Middle frontal gyrus (tissue), 1 donor: ENCODE measurements at regions not wholly inside any gene's neighbourhood (a gene's known extent, or its start where the extent isn't known, plus 50 kb on each side); places are given as distances from the start of the nearest gene placed in this dataset.

ENCODE experiments used
- DNase-seq: peaks from one replicate; pipeline ENCODE4 v3.0.0-alpha.2; 2015; ENCODE audit warnings: low spot score; ENCODE audit errors: extremely low spot score

- DNase-seq: no peak
Observed at GRCh38 chr5:168176251-168176650, 115.2 kb upstream of the WWC1 start.

GRCh38 chr5:168176941-168177340 lies 114.5 kb upstream of the WWC1 start:
- no peak for DNase-seq

- DNase-seq: no peak
Observed at GRCh38 chr5:168177831-168178450, 113.5 kb upstream of the WWC1 start.

- DNase-seq: no peak
Observed at GRCh38 chr5:168179192-168179593, 112.3 kb upstream of the WWC1 start.

- no peak for DNase-seq
Observed at GRCh38 chr5:168182269-168182668, 109.2 kb upstream of the WWC1 start.

GRCh38 chr5:168184103-168184502 lies 107.3 kb upstream of the WWC1 start:
- DNase-seq: no peak

- no peak for DNase-seq
Observed at GRCh38 chr5:168186289-168187074, 105.0 kb upstream of the WWC1 start.

GRCh38 chr5:168187614-168188013 lies 103.8 kb upstream of the WWC1 start:
- DNase-seq: no peak

- no peak for DNase-seq
Observed at GRCh38 chr5:168188182-168188581, 103.3 kb upstream of the WWC1 start.

- no peak for DNase-seq
Observed at GRCh38 chr5:168192120-168192519, 99.3 kb upstream of the WWC1 start.

- DNase-seq: no peak
Observed at GRCh38 chr5:168193493-168194250, 97.8 kb upstream of the WWC1 start.

- DNase-seq: no peak
Observed at GRCh38 chr5:168195110-168195509, 96.3 kb upstream of the WWC1 start.

GRCh38 chr5:168198359-168198758 lies 93.1 kb upstream of the WWC1 start:
- no peak for DNase-seq

GRCh38 chr5:168202996-168203395 lies 88.4 kb upstream of the WWC1 start:
- no peak for DNase-seq

GRCh38 chr5:168204165-168204564 lies 87.3 kb upstream of the WWC1 start:
- DNase-seq: no peak

GRCh38 chr5:168207450-168208029 lies 83.9 kb upstream of the WWC1 start:
- DNase-seq: no peak

- DNase-seq: no peak
Observed at GRCh38 chr5:168209244-168209995, 82.0 kb upstream of the WWC1 start.

GRCh38 chr5:168209997-168210396 lies 81.4 kb upstream of the WWC1 start:
- no peak for DNase-seq

- no peak for DNase-seq
Observed at GRCh38 chr5:168211245-168211644, 80.2 kb upstream of the WWC1 start.

GRCh38 chr5:168211936-168212335 lies 79.5 kb upstream of the WWC1 start:
- no peak for DNase-seq

- no peak for DNase-seq
Observed at GRCh38 chr5:168214071-168214470, 77.4 kb upstream of the WWC1 start.
